ENCODE measurements at regions not wholly inside any gene's neighbourhood (a gene's known extent, or its start where the extent isn't known, plus 50 kb on each side); places are given as distances from the start of the nearest gene placed in this dataset.

- Histone ChIP-seq H2BK15ac (ENCODE audit: low read length) (no peak overlapping the region), H3K27me3 (replicated peaks in 1 of 4; ENCODE audit: control insufficient read depth in 3 of 4, extremely low read depth in 1 of 4, insufficient read depth in 3 of 4, low read length in 3 of 4) (no peaks in the 10 kb centered on the region), H3K23me2 (ENCODE audit: low read depth, low read length) (no peaks in the 10 kb centered on the region), H2BK120ac (replicated peaks; ENCODE audit: low read depth, low read length) (no peak overlapping the region), H3K4ac (replicated peaks; ENCODE audit: insufficient read length, low read depth, low read length) (no peak overlapping the region), H3K18ac (ENCODE audit: extremely low read depth, low read length) (no peak overlapping the region), H3K9me3 (ENCODE audit: insufficient read depth in 2 of 2, low read depth in 1 of 2, low read length in 1 of 2) (no peaks in the 10 kb centered on the region), H3K14ac (ENCODE audit: insufficient read length) (no peak overlapping the region), H3K4me2 (ENCODE audit: insufficient read depth in 1 of 2, low read depth in 2 of 2, low read length in 2 of 2) (no peak overlapping the region), H3K23ac (ENCODE audit: insufficient read length) (no peak overlapping the region), H4K8ac (ENCODE audit: extremely low read depth, insufficient read depth, low read length) (no peak overlapping the region), H3K9ac (replicated peaks in 1 of 4; ENCODE audit: extremely low read depth in 1 of 4, low read depth in 3 of 4, low read length in 3 of 4) (no peak overlapping the region), H3K79me2 (ENCODE audit: control insufficient read depth in 1 of 2, insufficient read depth in 2 of 2, low read length in 2 of 2) (no peaks in the 10 kb centered on the region), H2BK12ac (ENCODE audit: low read depth, low read length) (no peak overlapping the region), H2BK5ac (ENCODE audit: low read depth, low read length) (no peak overlapping the region), H4K20me1 (replicated peaks in 1 of 2; ENCODE audit: control insufficient read depth in 1 of 2, insufficient read depth in 2 of 2, low read length in 2 of 2) (no peaks in the 10 kb centered on the region), H4K91ac (replicated peaks; ENCODE audit: insufficient read length, low read length) (no peak overlapping the region), H3K4me3 (ENCODE audit: extremely low read depth in 1 of 4, insufficient read depth in 2 of 4, low read depth in 3 of 4, low read length in 4 of 4) (no peak overlapping the region), H2AFZ (ENCODE audit: low read length) (no peak overlapping the region), H3K79me1 (ENCODE audit: low read depth, low read length) (no peaks in the 10 kb centered on the region), H4K5ac (ENCODE audit: insufficient read length, low read depth, low read length) (no peak overlapping the region), H2AK5ac (ENCODE audit: low read depth, low read length) (no peak overlapping the region), H3K36me3 (ENCODE audit: control insufficient read depth in 2 of 4, insufficient read depth in 4 of 4, low read length in 3 of 4) (no peaks in the 10 kb centered on the region), H3K56ac (replicated peaks; ENCODE audit: insufficient read length, low read depth, low read length) (no peak overlapping the region), H2BK20ac (ENCODE audit: low read length) (no peak overlapping the region), H3K27ac (ENCODE audit: low read depth, low read length) (no peak overlapping the region), H3K4me1 (replicated peaks in 1 of 4; ENCODE audit: control insufficient read depth in 3 of 4, insufficient read depth in 4 of 4, low read length in 3 of 4) (no peaks in the 10 kb centered on the region)
- ChIA-PET POLR2A (ENCODE audit: partially characterized antibody) (no interaction called here), CTCF (ENCODE audit: partially characterized antibody) (no interaction called here)
- TF ChIP-seq TAF7 (optimal IDR thresholded peaks at IDR 0.05; ENCODE audit: borderline replicate concordance, low read depth, low read length): no peak
- no peak for TF ChIP-seq TAF1 (IDR thresholded peaks at IDR 0.05; ENCODE audit: low read depth, low read length)
- TF ChIP-seq GABPA (IDR thresholded peaks at IDR 0.05; ENCODE audit: borderline replicate concordance, insufficient read depth, low read length): no peak
- TF ChIP-seq CHD2 (IDR thresholded peaks at IDR 0.05; ENCODE audit: low read length): no peak
- no peak for TF ChIP-seq SIN3A (conservative IDR thresholded peaks at IDR 0.05 in 1 of 2, IDR thresholded peaks at IDR 0.05 in 1 of 2; ENCODE audit: low read depth in 1 of 2, low read length in 2 of 2)
- TF ChIP-seq TBP (IDR thresholded peaks at IDR 0.05; ENCODE audit: low read depth, low read length): no peak
- TF ChIP-seq SRF (IDR thresholded peaks at IDR 0.05; ENCODE audit: low read depth, low read length): no peak
- TF ChIP-seq CHD1 (IDR thresholded peaks at IDR 0.05; ENCODE audit: low read depth, low read length): no peak
- TF ChIP-seq NRF1 (IDR thresholded peaks at IDR 0.05; ENCODE audit: low read depth, low read length): no peak
- TF ChIP-seq EP300 (IDR thresholded peaks at IDR 0.05; ENCODE audit: borderline replicate concordance in 1 of 2, low read depth in 2 of 2, low read length in 2 of 2): no peak
- no peak for TF ChIP-seq PHF8 (conservative IDR thresholded peaks at IDR 0.05; ENCODE audit: low read depth, low read length)
- TF ChIP-seq CBX5 (IDR thresholded peaks at IDR 0.05; ENCODE audit: low read depth, low read length): no peak
- no peak for TF ChIP-seq KDM1A (IDR thresholded peaks at IDR 0.05; ENCODE audit: borderline replicate concordance, low read length)
- TF ChIP-seq SUZ12 (IDR thresholded peaks at IDR 0.05; ENCODE audit: low read length): no peak
- no peak for TF ChIP-seq HDAC2 (IDR thresholded peaks at IDR 0.05; ENCODE audit: borderline replicate concordance in 1 of 2, low read depth in 2 of 2, low read length in 2 of 2)
- DNase-seq (ENCODE audit: low read depth in 1 of 2, low spot score in 2 of 2): no peak
- FAIRE-seq: no peak
Observed at GRCh38 chr11:80343436-80343835, 902.6 kb upstream of the TENM4 start.

All from H1 (cell line).